Cardiac septum (tissue), 1 donor: ENCODE measurements at regions not wholly inside any gene's neighbourhood (a gene's known extent, or its start where the extent isn't known, plus 50 kb on each side); places are given as distances from the start of the nearest gene placed in this dataset.
"Not testable (repeated sequence)": the region's sequence is repeated elsewhere in the genome, so short reads cannot be mapped to it uniquely, and the experiment has no call there.

Source experiments
- DNase-seq: peaks from one replicate; pipeline ENCODE4 v3.0.0-alpha.2; 2020; ENCODE audit warnings: low spot score
- intact Hi-C: fragments of 100-400 bp; cut with DNase I; formaldehyde crosslinking; loops from one replicate; pipeline ENCODE4 v1.14.0; 2022
- donor health status: DM: no; HTN: no; CAD: no.

DNA sequence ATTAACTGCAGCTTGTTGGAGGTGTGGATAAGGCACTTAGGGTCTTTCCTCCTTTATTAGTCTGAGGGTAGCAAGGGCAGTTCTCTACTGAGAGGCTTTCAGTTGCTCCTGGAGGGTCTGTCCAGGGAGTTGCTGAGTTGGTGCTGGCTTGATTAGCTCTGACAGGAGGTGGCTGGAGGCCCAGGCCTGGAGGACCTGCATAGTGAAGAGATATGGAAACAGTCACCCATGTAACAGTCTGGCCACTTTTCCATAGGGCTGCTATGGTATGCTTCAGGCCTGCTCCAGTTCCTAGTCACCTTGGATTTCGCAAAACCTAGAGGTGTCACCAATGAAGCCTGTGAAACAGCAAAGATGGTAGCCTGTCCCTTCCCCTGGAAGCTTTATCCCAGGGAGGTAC lies 143.3 kb upstream of the SLC38A2 start:
- intact Hi-C loops, result no loop called here
- DNase-seq, result no peak

DNA sequence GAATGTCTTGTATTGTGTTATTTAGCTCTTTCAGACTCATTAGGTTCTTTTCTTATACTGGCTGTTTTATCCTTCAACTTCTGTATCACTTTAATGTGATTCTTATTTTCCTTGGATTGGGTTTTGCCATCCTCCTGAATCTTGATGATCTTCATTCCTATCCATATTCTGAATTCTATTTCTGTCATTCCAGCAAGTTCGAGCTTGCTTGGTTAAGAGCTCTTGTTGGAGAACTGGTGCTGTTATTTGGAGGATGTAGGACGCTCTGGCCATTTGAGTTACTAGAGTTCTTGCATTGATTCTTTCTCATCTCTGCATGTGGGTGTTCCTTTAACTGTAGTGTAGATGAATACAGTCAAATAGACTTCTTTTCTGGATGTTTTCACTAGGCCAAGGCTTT lies 142.3 kb upstream of the SLC38A2 start:
- intact Hi-C loops, result no loop called here
- DNase-seq, result no peak

DNA sequence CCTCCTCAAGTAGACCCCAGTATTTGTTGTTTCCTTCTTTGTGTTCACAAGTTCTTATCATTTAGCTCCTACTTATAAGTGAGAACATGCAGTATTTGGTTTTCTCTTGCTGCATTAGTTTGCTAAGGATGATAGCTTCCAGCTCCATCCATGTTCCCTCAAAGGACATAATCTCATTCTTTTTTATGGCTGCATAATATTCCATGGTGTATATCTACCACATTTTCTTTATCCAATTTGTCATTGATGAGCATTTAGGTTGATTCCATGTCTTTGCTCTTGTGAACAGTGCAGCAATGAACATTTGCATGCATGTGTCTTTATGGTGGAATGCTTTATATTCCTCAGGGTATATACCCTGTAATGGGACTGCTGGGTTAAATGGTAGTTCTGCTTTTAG lies 137.7 kb upstream of the SLC38A2 start:
- intact Hi-C loops, DNase-seq: not testable (repeated sequence)

DNA sequence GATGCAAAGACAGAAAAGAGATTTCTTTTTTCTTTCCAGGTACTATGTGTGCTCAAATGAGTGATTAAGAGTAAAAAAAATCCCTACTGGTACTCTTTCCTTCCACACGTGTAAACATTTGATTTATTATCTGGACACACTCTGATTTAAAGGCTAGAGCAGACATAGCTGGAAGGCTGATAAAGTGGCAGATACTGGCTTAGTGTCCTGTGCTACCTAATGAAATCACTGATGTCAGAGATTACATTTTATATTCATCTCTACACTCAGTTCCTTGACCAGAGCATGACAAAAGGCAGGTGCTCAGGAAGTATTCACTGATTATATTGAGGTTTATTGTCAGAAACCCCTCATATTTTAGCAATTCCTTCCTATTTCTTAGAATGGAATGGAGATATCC lies 136.6 kb upstream of the SLC38A2 start:
- DNase-seq, result no peak
- intact Hi-C loops, result no loop called here

DNA sequence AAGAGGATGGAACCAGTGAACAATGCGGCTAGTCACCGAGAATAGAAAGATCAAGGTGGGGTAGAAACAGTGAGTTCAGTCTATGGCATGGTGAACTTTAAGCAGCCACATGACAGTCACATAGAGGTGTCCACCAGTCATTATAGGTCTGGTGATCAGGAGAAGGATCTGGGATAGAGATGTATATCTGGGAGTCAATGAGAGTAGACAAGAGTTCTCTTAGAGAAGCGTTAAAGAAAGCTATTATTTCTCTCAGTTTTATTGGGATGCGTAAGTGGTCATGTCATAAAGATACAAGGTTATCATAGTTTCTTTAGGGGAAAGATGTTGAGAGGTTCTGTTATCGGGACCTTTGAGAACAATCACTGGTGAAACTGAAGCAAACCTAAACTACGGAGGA lies 136.1 kb upstream of the SLC38A2 start:
- DNase-seq, result no peak
- intact Hi-C loops, result no loop called here

DNA sequence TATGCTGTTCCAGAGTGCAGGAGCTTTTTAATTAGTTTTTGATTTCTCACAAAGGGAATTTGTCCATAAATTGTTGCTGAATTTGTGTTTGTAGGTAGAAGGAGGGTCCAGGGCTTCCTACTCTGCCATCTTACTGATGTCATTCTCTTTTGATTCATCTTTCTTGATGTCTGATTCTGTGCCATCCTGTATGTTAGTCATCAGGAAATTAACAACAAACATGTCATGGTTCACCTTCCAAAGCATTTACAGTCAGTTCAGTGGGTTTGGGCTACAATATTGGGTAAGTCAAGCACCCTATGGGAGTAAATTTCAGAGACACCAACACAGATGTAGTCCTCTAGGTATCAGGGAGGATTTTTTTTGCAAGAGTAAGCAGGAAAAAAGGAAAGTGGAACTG lies 135.2 kb upstream of the SLC38A2 start:
- DNase-seq, result no peak
- intact Hi-C loops, result no loop called here

DNA sequence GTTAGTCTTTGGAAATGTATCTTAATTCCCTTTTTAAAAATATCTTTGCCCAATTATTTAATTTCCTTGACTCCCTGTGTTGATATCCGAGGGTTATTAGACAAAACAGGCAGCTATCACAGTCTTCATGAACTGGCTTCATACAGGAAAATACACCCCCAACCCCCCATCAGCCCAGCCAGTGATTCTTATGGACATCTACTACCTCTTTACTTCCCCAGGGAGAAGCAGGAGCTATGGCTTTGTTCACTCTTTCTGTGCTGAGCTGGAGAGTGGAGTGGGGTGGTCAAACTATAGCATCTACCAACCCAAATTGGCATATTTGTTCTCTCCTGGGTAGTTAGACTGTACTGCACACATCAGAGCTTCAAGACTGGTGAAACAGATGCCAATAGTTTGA lies 134.4 kb upstream of the SLC38A2 start:
- intact Hi-C loops, result no loop called here

DNA sequence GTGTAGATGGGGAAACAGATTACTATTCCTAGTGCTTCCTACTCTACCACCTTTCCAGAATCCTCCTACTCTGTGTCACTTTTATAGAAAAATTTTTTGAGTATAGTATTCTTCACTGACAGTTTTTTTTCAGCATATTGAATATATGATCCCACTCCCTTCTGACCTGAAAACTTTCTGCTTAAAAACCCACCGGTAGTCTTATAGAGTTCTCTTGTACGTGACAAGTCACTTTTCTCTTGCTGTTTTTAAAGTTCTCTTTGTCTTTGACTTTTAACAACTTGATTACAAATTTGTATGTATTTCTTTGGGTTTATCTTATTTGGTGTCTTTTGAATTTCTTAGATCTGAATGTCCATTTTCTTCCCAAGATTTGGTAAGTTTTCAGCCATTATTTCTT lies 133.6 kb upstream of the SLC38A2 start:
- no peak for DNase-seq
- intact Hi-C loops, result no loop called here

More for the DNA sequence above, 134.4 kb upstream of the SLC38A2 start:
- no peak for DNase-seq

DNA sequence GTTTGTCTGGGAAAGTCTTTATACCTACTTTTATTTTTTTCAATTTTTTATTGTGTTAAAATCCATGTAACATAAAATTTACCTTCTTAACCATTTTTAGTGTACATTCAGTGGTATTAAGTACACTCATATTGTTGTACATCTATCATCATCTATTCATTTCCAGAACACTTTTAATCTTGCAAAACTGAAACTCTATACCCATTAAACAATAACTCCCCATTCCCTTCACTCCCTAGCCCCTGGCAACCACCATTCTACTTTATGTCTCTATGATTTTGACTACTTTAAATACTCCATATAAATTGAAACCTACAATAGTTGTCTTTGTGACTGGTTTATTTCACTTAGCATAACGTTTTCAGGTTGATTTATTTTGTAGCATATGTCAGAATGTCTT lies 131.9 kb upstream of the SLC38A2 start:
- intact Hi-C loops, result no loop called here
- no peak for DNase-seq

DNA sequence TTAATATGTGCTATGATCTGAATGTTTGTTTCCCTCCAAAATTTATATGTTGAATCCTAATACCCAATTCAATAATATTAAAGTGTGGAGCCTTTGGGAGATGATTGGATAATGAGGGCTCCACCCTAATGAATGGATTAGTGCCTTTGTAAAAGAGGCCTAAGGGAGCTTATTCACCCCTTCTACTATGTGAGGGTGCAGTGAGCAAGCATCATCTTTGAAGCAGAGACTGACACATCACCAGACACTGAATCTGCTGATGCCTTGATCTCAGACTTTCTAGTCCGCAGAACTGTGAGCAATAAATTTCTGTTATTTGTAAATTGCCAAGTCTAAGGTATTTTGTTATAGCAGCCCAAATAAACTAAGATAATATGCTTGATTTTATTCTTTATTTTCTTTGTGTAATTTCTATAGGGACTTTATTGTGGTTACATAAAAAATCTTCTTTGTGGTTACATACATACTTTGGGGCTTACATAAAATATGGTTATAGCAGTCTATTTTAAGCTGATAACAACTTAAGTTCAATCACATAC lies 131.1 kb upstream of the SLC38A2 start:
- intact Hi-C loops, result no loop called here
- DNase-seq, result no peak

DNA sequence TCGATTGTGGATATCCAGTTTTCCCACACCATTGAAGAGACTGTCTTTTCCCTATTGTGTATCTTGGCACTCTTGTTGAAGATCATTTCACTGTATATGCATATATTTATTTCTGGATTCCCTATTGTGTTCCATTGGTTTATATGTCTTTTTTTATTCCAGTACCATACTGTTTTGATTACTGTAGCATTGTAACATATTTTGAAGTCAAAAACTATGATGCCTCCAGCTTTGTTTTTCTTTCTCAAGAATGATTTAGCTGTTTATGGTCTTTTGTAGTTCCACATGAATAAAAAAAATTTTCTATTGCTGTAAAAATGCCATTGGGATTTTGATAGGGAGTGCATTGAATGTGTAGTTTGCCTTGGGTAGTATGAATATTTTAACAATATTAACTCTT lies 128.1 kb upstream of the SLC38A2 start:
- intact Hi-C loops, result no loop called here
- DNase-seq, result no peak

DNA sequence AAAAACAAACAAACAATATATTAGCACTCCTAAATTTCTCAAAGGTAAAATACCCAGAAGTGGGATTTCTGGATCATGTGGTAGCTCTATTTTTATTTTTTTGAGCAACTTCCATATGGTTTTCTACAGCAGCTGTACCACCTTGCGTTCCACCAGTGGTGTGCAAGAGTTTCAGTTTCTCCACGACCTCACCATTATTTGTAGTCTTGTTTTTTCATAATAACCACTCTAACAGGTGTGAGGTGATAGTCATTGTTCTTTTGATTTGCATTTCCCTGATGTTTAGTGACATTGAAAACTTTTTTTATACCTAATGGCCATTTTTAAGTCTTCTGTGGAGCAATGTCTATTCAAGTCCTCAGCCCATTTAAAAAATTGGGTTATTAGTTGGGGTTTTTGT lies 127.3 kb upstream of the SLC38A2 start:
- no peak for DNase-seq
- intact Hi-C loops, result no loop called here

DNA sequence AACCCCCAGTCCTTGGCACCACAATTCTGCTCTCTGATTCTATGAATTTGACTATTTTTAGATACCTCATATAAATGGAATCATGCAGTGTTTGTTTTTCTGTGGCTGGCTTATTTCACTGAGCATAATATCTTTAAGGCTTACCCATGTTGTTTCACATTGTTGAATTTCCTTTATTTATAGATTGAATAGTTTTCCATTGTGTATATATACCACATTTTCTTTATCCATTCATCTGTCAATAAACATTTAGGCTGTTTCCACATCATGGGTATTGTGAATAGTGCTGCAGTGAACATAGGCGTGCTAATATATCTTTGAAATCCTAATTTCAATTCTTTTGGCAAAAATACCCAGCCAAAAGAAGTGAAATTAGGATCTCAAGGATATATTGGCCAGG lies 126.7 kb upstream of the SLC38A2 start:
- no peak for DNase-seq
- intact Hi-C loops, result no loop called here

DNA sequence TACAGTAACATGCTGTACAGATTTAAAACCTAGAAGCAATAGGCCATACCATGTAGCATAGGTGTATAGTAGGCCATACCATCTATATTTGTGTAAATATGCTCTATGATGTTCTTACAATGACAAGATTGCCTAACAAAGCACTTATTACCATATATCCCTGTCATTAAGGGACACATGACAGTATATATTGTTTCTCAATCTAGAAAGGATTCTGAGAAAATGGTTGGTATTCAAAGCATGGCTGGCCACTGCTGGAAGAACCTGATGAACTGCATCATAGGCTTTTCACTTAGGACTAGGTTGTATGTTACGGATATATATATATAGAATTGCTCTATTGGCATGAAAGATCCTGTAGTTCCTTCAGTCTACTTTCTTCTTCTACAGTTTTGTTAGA lies 125.2 kb upstream of the SLC38A2 start:
- DNase-seq, result no peak
- intact Hi-C loops, result no loop called here

DNA sequence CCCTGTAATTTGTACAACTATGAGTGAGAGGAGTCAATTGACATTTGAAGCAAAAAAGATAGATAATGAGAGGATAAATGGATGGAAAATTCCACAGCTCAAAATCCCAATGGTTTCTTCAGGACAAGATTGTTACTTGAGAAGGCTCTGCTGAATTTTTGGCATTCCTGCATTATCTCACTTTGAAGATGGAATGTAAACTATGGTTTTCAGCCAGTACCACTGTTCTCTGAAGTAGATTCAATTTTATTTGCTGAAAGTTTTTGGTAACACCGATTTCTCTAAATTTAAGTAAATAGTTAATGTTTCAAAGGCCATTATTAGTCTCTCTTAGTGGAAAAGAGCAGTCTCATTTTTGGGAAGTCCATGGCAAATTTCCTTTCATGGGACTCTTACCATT lies 121.9 kb upstream of the SLC38A2 start:
- no peak for DNase-seq
- intact Hi-C loops, result no loop called here

DNA sequence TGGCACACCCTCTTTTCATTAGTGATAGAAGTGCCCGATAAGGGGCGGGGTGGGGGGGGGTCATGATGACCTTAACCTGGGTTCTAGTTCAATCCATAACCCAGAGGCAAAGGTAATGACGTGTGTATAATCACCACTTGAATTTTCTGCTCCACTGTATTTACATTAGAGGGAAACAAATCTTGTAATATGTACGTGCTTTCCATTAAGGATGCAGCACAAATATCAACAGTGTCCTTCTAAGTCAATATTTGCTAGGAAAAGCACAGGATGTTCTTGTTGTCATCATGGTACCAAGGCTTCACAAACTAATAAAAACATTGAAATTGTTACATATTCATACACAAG lies 121.2 kb upstream of the SLC38A2 start:
- intact Hi-C loops, result no loop called here
- no peak for DNase-seq

DNA sequence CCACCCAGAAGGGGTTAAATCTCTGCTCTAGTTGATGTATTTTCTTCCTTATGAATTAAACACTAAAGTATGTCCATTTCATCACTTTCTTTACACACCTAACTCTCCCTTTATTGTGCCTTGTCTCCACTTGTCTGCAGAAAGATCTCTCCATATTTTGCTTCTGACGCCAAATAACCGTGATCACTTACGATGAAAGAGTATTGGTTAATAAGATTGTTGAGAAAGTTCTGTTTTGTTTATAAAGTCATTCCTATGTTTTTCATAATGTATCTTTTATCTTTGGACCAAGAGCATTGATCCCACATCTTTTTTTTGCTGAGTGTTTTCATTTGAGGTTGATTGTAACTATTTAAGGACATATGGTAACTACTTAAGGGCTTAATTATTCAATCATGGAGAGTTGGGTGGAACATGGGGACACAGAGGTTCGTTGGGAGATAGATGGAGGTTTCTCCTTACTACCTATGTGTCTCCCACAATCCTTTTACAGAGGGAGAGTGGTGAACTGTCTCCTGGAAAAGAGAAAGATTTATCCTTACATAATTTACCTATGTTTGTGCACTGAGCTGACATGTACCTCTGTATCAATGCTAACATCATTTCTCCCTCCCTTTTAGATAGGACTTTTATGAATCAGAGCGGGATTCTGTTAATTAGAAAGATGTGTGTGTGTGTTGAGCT lies 120.7 kb upstream of the SLC38A2 start:
- intact Hi-C loops, result no loop called here
- DNase-seq, result no peak

DNA sequence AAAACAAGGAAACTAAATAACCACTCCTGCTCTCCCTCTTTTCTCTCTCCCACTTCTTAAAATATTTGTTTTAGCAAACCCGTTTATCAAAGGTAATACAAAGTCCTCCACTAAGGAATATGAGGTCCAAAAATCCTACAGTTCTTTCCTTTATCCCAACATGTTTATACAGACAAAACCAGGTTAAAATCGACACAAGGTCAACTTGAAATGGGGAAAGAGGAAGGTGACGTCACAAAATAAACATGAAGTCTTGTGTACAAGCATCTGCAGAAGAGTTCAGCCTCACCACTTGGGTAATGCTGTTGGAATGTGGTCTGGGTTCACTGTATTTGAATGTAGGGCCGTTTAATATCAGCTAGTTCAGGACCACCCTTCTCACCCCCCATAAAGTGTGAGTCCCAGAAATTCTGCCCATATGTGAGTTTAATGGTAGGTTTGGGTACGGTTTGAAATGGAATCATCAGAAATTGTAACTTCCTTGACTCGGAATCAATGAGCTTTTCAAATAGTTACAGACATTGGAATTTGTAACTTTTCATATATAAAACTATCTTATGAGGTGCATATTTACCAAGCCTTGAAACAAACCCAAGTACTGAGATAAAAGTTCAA lies 120.0 kb upstream of the SLC38A2 start:
- DNase-seq, result no peak
- intact Hi-C loops, result no loop called here

DNA sequence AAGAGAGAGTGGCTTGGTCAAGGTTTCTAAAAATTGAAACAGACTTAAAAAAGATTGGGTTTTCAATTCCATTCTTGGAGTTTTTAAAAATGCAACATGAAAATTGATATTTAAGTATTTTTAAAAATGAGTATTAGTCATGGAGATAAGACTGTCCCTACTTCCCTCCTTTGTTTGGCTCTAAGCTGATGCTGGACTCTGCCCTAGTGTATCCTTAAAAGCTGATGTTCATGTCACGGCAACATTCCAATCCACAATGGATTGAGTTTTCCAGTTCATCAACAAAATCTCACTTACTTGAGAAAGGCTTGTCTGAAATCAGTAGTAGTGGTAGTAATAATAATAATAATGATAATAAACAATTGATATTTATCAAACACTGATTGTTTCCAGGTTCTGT lies 119.0 kb upstream of the SLC38A2 start:
- no peak for DNase-seq
- intact Hi-C loops, result no loop called here

DNA sequence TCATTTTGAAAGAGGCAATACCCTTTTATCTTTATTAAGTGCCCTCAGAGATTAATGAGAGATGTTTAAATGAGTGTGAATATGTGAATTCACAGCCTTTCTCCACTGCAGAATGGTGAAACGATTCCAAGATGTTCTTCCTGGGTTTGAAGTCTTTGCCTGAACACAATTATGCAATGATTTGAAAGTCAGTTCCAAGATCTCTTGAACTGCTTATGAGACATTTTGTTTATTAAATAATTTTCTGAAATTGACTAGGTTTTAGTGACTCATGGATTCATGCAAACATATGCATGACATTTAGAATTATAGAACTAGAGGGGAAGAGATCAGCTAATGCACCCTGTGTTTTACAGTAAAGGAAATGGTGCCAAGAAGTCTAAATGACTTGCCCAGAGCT lies 118.1 kb upstream of the SLC38A2 start:
- intact Hi-C loops, result no loop called here

DNA sequence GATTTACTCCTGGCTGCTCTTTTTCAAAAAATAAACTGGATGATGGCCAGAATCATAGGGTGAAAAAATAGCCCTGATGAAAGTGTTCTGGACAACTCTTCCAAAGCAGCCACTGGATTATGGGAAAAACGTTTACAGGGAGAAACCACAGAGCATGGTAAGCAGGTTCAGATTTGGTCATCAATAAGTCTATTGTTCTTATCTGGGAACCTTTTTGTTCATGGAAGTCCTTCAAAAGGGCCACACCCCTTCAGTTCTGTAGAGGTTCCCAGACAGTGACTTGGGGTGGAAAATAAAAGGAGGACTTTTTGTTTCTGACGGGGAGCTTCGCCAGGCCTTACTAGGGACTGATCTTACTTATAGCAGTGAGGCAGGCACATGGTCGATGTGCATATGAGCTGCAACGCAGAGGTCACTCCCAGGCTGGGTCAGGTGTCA lies 117.4 kb upstream of the SLC38A2 start:
- intact Hi-C loops, result loop anchor here (5.0 kb wide), 1 partner anchor 32 kb away; no protein-coding TSS in a partner anchor
- no peak for DNase-seq

More for the DNA sequence above, 118.1 kb upstream of the SLC38A2 start:
- DNase-seq, result no peak
